Kidney (tissue), 13 donors: ENCODE measurements at regions not wholly inside any gene's neighbourhood (a gene's known extent, or its start where the extent isn't known, plus 50 kb on each side); places are given as distances from the start of the nearest gene placed in this dataset.

Source experiments
- DNase-seq, 5 donors: peaks; one replicate each; pipeline ENCODE4 v3.0.0-alpha.2; 2013 to 2020
- FAIRE-seq: peaks from 2 replicates; lab custom pipeline; 2012; peaks lifted over from hg19 to GRCh38; lab: Jason Lieb, UNC
- H3K27ac ChIP-seq, 2 donors: one replicate each; pipeline ENCODE4 v1.7.0; 2013; ENCODE audit warnings: low read depth in 2 of 2, low read length in 2 of 2, inconsistent platforms in 1 of 2
- H3K27me3 ChIP-seq: one replicate; pipeline ENCODE4 v1.7.1; 2013; ENCODE audit warnings: low read length, inconsistent platforms; ENCODE audit not compliant: control insufficient read depth, insufficient read depth
- H3K36me3 ChIP-seq, 3 donors: one replicate each; pipeline versions ENCODE4 v1.7.0 to v1.7.1; 2013; ENCODE audit warnings: low read length in 3 of 3, control low read depth in 1 of 3, inconsistent platforms in 1 of 3; ENCODE audit not compliant: insufficient read depth in 3 of 3, control insufficient read depth in 2 of 3
- H3K4me1 ChIP-seq, 3 donors: one replicate each; pipeline versions ENCODE4 v1.7.0 to v1.7.1; 2013; ENCODE audit warnings: low read length in 3 of 3, inconsistent platforms in 1 of 3, low read depth in 1 of 3; ENCODE audit not compliant: control insufficient read depth in 2 of 3, insufficient read depth in 2 of 3
- H3K4me3 ChIP-seq, 3 donors: one replicate each; pipeline versions ENCODE4 v1.7.0 to v1.8.1; 2013; ENCODE audit warnings: low read length in 3 of 3, control low read depth in 1 of 3, inconsistent platforms in 1 of 3
- H3K9ac ChIP-seq, 3 donors: one replicate each; pipeline versions ENCODE4 v1.7.0 to v1.7.1; 2013; ENCODE audit warnings: low read length in 3 of 3, control low read depth in 1 of 3, inconsistent platforms in 1 of 3
- H3K9me3 ChIP-seq, 3 donors: one replicate each; pipeline versions ENCODE4 v1.7.0 to v1.7.1; 2013; ENCODE audit warnings: low read length in 3 of 3, control low read depth in 1 of 3, inconsistent platforms in 1 of 3; ENCODE audit not compliant: control insufficient read depth in 2 of 3, insufficient read depth in 1 of 3
- intact Hi-C: fragments of 100-400 bp; cut with DNase I; formaldehyde crosslinking; loops from one replicate; pipeline ENCODE4 v1.11.1; 2022
- TF ChIP-seq, protein P1 (sequence below): IDR thresholded peaks from 3 replicates; pipeline ENCODE4 v1.5.1; 2012; ENCODE audit warnings: mild to moderate bottlenecking, moderate library complexity, borderline replicate concordance; ENCODE audit not compliant: insufficient read depth; ENCODE audit errors: extremely low read depth
- donor health status: control.
- donor health status: control.
- donor health status: control.
- donor health status: control.
- donor health status: control.
- donor health status: DM: yes; HTN: yes; CAD: no.
- donor health status: Normal renal cell carcinoma (clear cell type).

GRCh38 chr5:173443971-173444370 is 115.8 kb upstream of the STC2 start:
- TF ChIP-seq, protein P1, sequence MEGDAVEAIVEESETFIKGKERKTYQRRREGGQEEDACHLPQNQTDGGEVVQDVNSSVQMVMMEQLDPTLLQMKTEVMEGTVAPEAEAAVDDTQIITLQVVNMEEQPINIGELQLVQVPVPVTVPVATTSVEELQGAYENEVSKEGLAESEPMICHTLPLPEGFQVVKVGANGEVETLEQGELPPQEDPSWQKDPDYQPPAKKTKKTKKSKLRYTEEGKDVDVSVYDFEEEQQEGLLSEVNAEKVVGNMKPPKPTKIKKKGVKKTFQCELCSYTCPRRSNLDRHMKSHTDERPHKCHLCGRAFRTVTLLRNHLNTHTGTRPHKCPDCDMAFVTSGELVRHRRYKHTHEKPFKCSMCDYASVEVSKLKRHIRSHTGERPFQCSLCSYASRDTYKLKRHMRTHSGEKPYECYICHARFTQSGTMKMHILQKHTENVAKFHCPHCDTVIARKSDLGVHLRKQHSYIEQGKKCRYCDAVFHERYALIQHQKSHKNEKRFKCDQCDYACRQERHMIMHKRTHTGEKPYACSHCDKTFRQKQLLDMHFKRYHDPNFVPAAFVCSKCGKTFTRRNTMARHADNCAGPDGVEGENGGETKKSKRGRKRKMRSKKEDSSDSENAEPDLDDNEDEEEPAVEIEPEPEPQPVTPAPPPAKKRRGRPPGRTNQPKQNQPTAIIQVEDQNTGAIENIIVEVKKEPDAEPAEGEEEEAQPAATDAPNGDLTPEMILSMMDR: no peak
- intact Hi-C loops: no loop called here
- DNase-seq: no peak
- Histone ChIP-seq H3K4me3 (no peak overlapping the region), H3K4me1 (no peaks in the 10 kb centered on the region), H3K9ac (no peak overlapping the region), H3K27ac (no peak overlapping the region), H3K27me3 (no peaks in the 10 kb centered on the region), H3K9me3 (no peaks in the 10 kb centered on the region), H3K36me3 (no peaks in the 10 kb centered on the region)
- no peak for FAIRE-seq

DNA sequence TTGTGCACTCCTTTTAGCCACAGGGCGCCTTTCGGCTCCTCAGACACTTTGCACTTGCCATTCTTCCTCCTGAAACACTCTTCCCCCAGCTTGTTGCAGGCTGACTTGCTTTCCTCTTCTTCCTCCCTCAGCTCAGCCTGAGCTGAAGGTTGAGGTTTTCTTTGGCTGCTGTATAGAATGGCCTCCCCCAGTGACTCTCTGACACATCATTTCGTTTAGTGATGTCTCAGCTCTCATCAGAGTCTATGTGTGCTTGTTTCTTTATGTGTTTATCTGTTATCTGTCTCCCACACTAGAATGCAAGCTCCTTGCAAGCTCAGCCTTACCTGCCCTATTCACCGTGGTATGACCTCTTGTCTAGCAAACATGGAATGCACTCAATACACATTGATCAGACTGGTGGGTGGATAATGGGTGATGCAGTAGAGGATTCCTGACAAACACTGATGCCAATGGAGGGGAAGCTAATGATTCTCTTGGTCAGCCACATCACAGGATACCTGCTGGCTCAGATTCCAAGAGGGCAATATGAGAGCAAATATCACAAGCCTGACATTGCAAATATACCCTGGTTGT is 112.9 kb upstream of the STC2 start:
- no peak for FAIRE-seq
- TF ChIP-seq, protein P1: no peak
- Histone ChIP-seq H3K4me1 (no peaks in the 10 kb centered on the region), H3K9me3 (no peaks in the 10 kb centered on the region), H3K4me3 (no peak overlapping the region), H3K27ac (no peak overlapping the region), H3K36me3 (no peaks in the 10 kb centered on the region), H3K27me3 (no peaks in the 10 kb centered on the region), H3K9ac (no peak overlapping the region)
- no peak for DNase-seq
- intact Hi-C loops: no loop called here

DNA sequence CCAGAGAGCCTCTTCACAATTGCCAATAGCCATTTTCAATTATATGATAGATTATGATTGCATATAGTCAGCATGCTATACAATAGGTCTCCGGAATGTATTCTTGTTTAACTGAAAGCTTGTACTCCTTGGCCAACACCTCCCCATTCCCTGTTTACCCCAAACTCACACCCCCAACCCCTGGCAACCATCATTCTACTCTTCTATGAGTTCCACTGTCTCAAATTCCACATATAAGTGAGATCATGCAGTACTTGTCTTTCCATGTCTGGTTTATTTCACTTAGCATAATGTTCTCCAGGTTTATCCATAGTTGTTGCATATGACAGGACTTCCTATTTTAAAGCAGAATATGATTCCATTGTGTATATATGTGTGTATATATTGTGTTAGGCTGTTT is 110.7 kb upstream of the STC2 start:
- intact Hi-C loops: no loop called here
- Histone ChIP-seq H3K4me3 (no peak overlapping the region), H3K9me3 (no peaks in the 10 kb centered on the region), H3K36me3 (no peaks in the 10 kb centered on the region), H3K9ac (no peak overlapping the region), H3K27ac (no peak overlapping the region), H3K4me1 (no peaks in the 10 kb centered on the region), H3K27me3 (no peaks in the 10 kb centered on the region)
- no peak for FAIRE-seq
- TF ChIP-seq, protein P1: no peak
- DNase-seq: no peak

GRCh38 chr5:173435447-173435846 is 107.2 kb upstream of the STC2 start:
- H3K27ac ChIP-seq: no peak overlapping the region
- FAIRE-seq: no peak
- H3K27me3 ChIP-seq: no peaks in the 10 kb centered on the region
- no peaks in the 10 kb centered on the region for H3K9me3 ChIP-seq
- no peak overlapping the region for H3K4me3 ChIP-seq
- H3K9ac ChIP-seq: no peak overlapping the region
- DNase-seq: peak in 2 of 5 donors; percentile 15 to 17
- TF ChIP-seq, protein P1: no peak
- H3K4me1 ChIP-seq: no peaks in the 10 kb centered on the region
- no peaks in the 10 kb centered on the region for H3K36me3 ChIP-seq
- intact Hi-C loops: no loop called here
